ENCODE measurements at regions not wholly inside any gene's neighbourhood (a gene's known extent, or its start where the extent isn't known, plus 50 kb on each side); places are given as distances from the start of the nearest gene placed in this dataset.
"Not testable (repeated sequence)": the region's sequence is repeated elsewhere in the genome, so short reads cannot be mapped to it uniquely, and the experiment has no call there.

- not testable (repeated sequence) for DNase-seq
These were observed 234.2 kb upstream of the ANXA10 start for GRCh38 chr4:167858127-167858526.

- DNase-seq: no peak
These were observed 225.1 kb upstream of the ANXA10 start for GRCh38 chr4:167867191-167867590.

- no peak for DNase-seq
These were observed 224.2 kb upstream of the ANXA10 start for GRCh38 chr4:167868163-167868562.

GRCh38 chr4:167873496-167873895 lies 218.8 kb upstream of the ANXA10 start:
- DNase-seq: no peak

GRCh38 chr4:167876091-167876490 lies 216.2 kb upstream of the ANXA10 start:
- DNase-seq: not testable (repeated sequence)

GRCh38 chr4:167877826-167878225 lies 214.5 kb upstream of the ANXA10 start:
- DNase-seq: not testable (repeated sequence)

- DNase-seq: no peak
These were observed 209.1 kb upstream of the ANXA10 start for GRCh38 chr4:167883266-167883665.

- no peak for DNase-seq
These were observed 207.3 kb upstream of the ANXA10 start for GRCh38 chr4:167885071-167885470.

GRCh38 chr4:167885872-167886271 lies 206.5 kb upstream of the ANXA10 start:
- DNase-seq: no peak

GRCh38 chr4:167887726-167888125 lies 204.6 kb upstream of the ANXA10 start:
- no peak for DNase-seq

GRCh38 chr4:167890226-167890625 lies 202.1 kb upstream of the ANXA10 start:
- no peak for DNase-seq

- no peak for DNase-seq
These were observed 198.8 kb upstream of the ANXA10 start for GRCh38 chr4:167893531-167893930.

- not testable (repeated sequence) for DNase-seq
These were observed 196.1 kb upstream of the ANXA10 start for GRCh38 chr4:167896260-167896659.

- DNase-seq: no peak
These were observed 195.2 kb upstream of the ANXA10 start for GRCh38 chr4:167897116-167897515.

- no peak for DNase-seq
These were observed 189.0 kb upstream of the ANXA10 start for GRCh38 chr4:167903291-167903721.

- DNase-seq: no peak
These were observed 185.5 kb upstream of the ANXA10 start for GRCh38 chr4:167906851-167907250.

- DNase-seq: no peak
These were observed 183.5 kb upstream of the ANXA10 start for GRCh38 chr4:167908816-167909215.

GRCh38 chr4:167912535-167912934 lies 179.8 kb upstream of the ANXA10 start:
- not testable (repeated sequence) for DNase-seq

GRCh38 chr4:167918077-167918476 lies 174.3 kb upstream of the ANXA10 start:
- no peak for DNase-seq

GRCh38 chr4:167930166-167930565 lies 162.2 kb upstream of the ANXA10 start:
- DNase-seq: no peak

- DNase-seq: no peak
These were observed 158.1 kb upstream of the ANXA10 start for GRCh38 chr4:167934216-167934615.

- no peak for DNase-seq
These were observed 152.3 kb upstream of the ANXA10 start for GRCh38 chr4:167939863-167940616.

GRCh38 chr4:167943872-167944505 lies 148.3 kb upstream of the ANXA10 start:
- no peak for DNase-seq

- DNase-seq: no peak
These were observed 147.6 kb upstream of the ANXA10 start for GRCh38 chr4:167944721-167945120.

- no peak for DNase-seq
These were observed 137.3 kb upstream of the ANXA10 start for GRCh38 chr4:167955006-167955405.

Data from stimulated activated CD4-positive, alpha-beta T cell treated with anti-CD3 and anti-CD28 coated beads, Interleukin-12 subunit alpha, Interleukin-12 subunit beta, amount 100 ng/mL, for 4 hours (primary cell).